CD14-positive monocyte (primary cell): ENCODE measurements at regions not wholly inside any gene's neighbourhood (a gene's known extent, or its start where the extent isn't known, plus 50 kb on each side); places are given as distances from the start of the nearest gene placed in this dataset. TPM values are rescaled to one million over a fixed set of nuclear protein-coding genes. Genes with fewer than 3 reads are reported as not detected.
"Not testable (repeated sequence)": the region's sequence is repeated elsewhere in the genome, so short reads cannot be mapped to it uniquely, and the experiment has no call there.

Source experiments
- DNase-seq, 3 donors: peaks; one replicate each; pipeline ENCODE4 v3.0.0-alpha.2; 2011 to 2022
- H2AFZ ChIP-seq: 2 replicates; pipeline ENCODE4 v1.6.0; 2012; ENCODE audit warnings: mild to moderate bottlenecking, low read depth, low read length, inconsistent platforms; ENCODE audit not compliant: insufficient read depth, poor library complexity, severe bottlenecking
- H3K27ac ChIP-seq, 2 donors: 1 replicate in 1 of 2; 2 replicates in 1 of 2; pipeline ENCODE4 v1.5.1; 2012 to 2013; ENCODE audit warnings: low read length in 2 of 2, control low read depth in 1 of 2, inconsistent platforms in 1 of 2, low read depth in 1 of 2, mild to moderate bottlenecking in 1 of 2
- H3K27me3 ChIP-seq, 2 donors: one replicate each; pipeline versions ENCODE4 v1.6.0 to v1.6.1; 2011 to 2013; ENCODE audit warnings: low read length in 2 of 2; ENCODE audit not compliant: control insufficient read depth in 2 of 2, insufficient read depth in 2 of 2
- H3K36me3 ChIP-seq, 2 donors: replicated peaks in 1 of 2; 1 replicate in 1 of 2; 2 replicates in 1 of 2; pipeline versions ENCODE4 v1.5.1 to v1.6.1; 2012 to 2013; ENCODE audit warnings: low read length in 2 of 2, control low read depth in 1 of 2, inconsistent platforms in 1 of 2, mild to moderate bottlenecking in 1 of 2; ENCODE audit not compliant: insufficient read depth in 2 of 2, control insufficient read depth in 1 of 2
- H3K4me1 ChIP-seq, 2 donors: 1 replicate in 1 of 2; 2 replicates in 1 of 2; pipeline versions ENCODE4 v1.5.1 to v1.6.1; 2012 to 2013; ENCODE audit warnings: low read length in 2 of 2, control low read depth in 1 of 2, inconsistent platforms in 1 of 2, mild to moderate bottlenecking in 1 of 2, moderate library complexity in 1 of 2; ENCODE audit not compliant: insufficient read depth in 2 of 2, control insufficient read depth in 1 of 2
- H3K4me2 ChIP-seq: replicated peaks from 2 replicates; pipeline ENCODE3; 2012; ENCODE audit warnings: low read length, moderate library complexity, mild to moderate bottlenecking; ENCODE audit not compliant: poor library complexity, severe bottlenecking; ENCODE audit errors: extremely low read depth
- H3K4me3 ChIP-seq, 3 experiments: fragments of 200-600 bp in 1 of 3; sonication (generic) in 1 of 3; replicated peaks in 1 of 3; 1 replicate in 2 of 3; 2 replicates in 1 of 3; pipeline ENCODE4 v1.5.1; 2011 to 2013; ENCODE audit warnings: low read length in 3 of 3, mild to moderate bottlenecking in 3 of 3, control low read depth in 2 of 3, low read depth in 2 of 3, inconsistent platforms in 1 of 3, moderate library complexity in 1 of 3
- H3K79me2 ChIP-seq: 2 replicates; pipeline ENCODE4 v1.6.0; 2012; ENCODE audit warnings: mild to moderate bottlenecking, control low read depth, inconsistent platforms, low read length, moderate library complexity; ENCODE audit not compliant: insufficient read depth
- H3K9ac ChIP-seq: 2 replicates; pipeline ENCODE4 v1.6.0; 2017; ENCODE audit warnings: low read length, mild to moderate bottlenecking; ENCODE audit not compliant: insufficient read depth, poor library complexity, severe bottlenecking
- H3K9me3 ChIP-seq, 2 donors: replicated peaks in 1 of 2; 1 replicate in 1 of 2; 2 replicates in 1 of 2; pipeline versions ENCODE4 v1.5.1 to v1.6.1; 2012 to 2013; ENCODE audit warnings: low read length in 2 of 2, control low read depth in 1 of 2; ENCODE audit not compliant: control insufficient read depth in 1 of 2, insufficient read depth in 1 of 2
- H4K20me1 ChIP-seq: 2 replicates; pipeline ENCODE4 v1.6.0; 2012; ENCODE audit warnings: mild to moderate bottlenecking, low read length, control low read depth, moderate library complexity; ENCODE audit not compliant: insufficient read depth
- H3K27ac Mint-ChIP-seq, 7 donors: one replicate each; pipeline ENCODE4 v1.8.0; 2020; ENCODE audit warnings: mild to moderate bottlenecking in 7 of 7, mixed read lengths in 7 of 7, moderate library complexity in 6 of 7, inconsistent platforms in 2 of 7
- H3K27me3 Mint-ChIP-seq, 3 donors: one replicate each; pipeline ENCODE4 v1.8.0; 2021 to 2022; ENCODE audit warnings: low read depth in 3 of 3, mild to moderate bottlenecking in 3 of 3, mixed read lengths in 3 of 3, moderate library complexity in 3 of 3, inconsistent platforms in 1 of 3
- H3K36me3 Mint-ChIP-seq, 2 donors: one replicate each; pipeline ENCODE4 v1.8.0; 2020; ENCODE audit warnings: mixed read lengths in 2 of 2, inconsistent platforms in 1 of 2, mild to moderate bottlenecking in 1 of 2
- H3K4me1 Mint-ChIP-seq: one replicate; pipeline ENCODE4 v1.8.0; 2020; ENCODE audit warnings: mild to moderate bottlenecking, mixed read lengths
- H3K4me3 Mint-ChIP-seq, 2 donors: one replicate each; pipeline ENCODE4 v1.8.0; 2020; ENCODE audit warnings: mild to moderate bottlenecking in 2 of 2, mixed read lengths in 2 of 2, moderate library complexity in 1 of 2
- H3K9me3 Mint-ChIP-seq, 7 donors: one replicate each; pipeline ENCODE4 v1.8.0; 2020 to 2022; ENCODE audit warnings: mixed read lengths in 7 of 7, mild to moderate bottlenecking in 6 of 7, moderate library complexity in 6 of 7, inconsistent platforms in 2 of 7
- CTCF ChIP-seq: fragments of 200-600 bp; IDR thresholded peaks from one replicate; pipeline ENCODE4 v1.8.0; 2022; ENCODE audit warnings: antibody characterized with exemption, mild to moderate bottlenecking
- WGBS: methylation state at CpG from one replicate; pipeline ENCODE4 v1.1.5; 2013; ENCODE audit warnings: missing lambda C conversion rate; ENCODE audit not compliant: insufficient coverage; 5-methylcytosine and 5-hydroxymethylcytosine counted together
- intact Hi-C, 2 donors: fragments of 100-400 bp; cut with micrococcal nuclease; formaldehyde crosslinking; loops; one replicate each; pipeline versions ENCODE4 v1.15.0 to v1.15.1; 2023
- small RNA-seq: library from RNA; depleted of rRNA; stranded (forward); fragments of <200 nt; gene quantifications from one replicate; pipeline ENCODE3, GENCODE V24; 2012; ENCODE audit warnings: low read depth; ENCODE audit not compliant: insufficient read length

- no peak overlapping the region for H3K4me3 Mint-ChIP-seq
- H3K4me1 Mint-ChIP-seq: no peaks in the 10 kb centered on the region
- intact Hi-C loops: no loop called here
- H3K79me2 ChIP-seq: no peaks in the 10 kb centered on the region
- no peaks in the 10 kb centered on the region for H3K4me1 ChIP-seq
- no peaks in the 10 kb centered on the region for H4K20me1 ChIP-seq
- H3K27ac Mint-ChIP-seq: no peak overlapping the region
- H3K27ac ChIP-seq: no peak overlapping the region
- H3K27me3 ChIP-seq: no peaks in the 10 kb centered on the region
- no peaks in the 10 kb centered on the region for H3K36me3 Mint-ChIP-seq
- no peak overlapping the region for H2AFZ ChIP-seq
- no peaks in the 10 kb centered on the region for H3K9me3 ChIP-seq
- no peak for TF ChIP-seq CTCF
- H3K4me3 ChIP-seq: no peak overlapping the region
- no peak overlapping the region for H3K4me2 ChIP-seq
- H3K27me3 Mint-ChIP-seq: no peaks in the 10 kb centered on the region
- H3K9me3 Mint-ChIP-seq: peaks cover 0 to 10% (median 0%) of the 10 kb centered on the region in 7 donors
- H3K36me3 ChIP-seq: no peaks in the 10 kb centered on the region
- H3K9ac ChIP-seq: no peak overlapping the region
- WGBS: no CpG with 5 or more reads among the region's 2 CpGs
- DNase-seq: no peak
Measured at GRCh38 chrX:28520786-28521185, 66.5 kb upstream of the IL1RAPL1 start.

DNA sequence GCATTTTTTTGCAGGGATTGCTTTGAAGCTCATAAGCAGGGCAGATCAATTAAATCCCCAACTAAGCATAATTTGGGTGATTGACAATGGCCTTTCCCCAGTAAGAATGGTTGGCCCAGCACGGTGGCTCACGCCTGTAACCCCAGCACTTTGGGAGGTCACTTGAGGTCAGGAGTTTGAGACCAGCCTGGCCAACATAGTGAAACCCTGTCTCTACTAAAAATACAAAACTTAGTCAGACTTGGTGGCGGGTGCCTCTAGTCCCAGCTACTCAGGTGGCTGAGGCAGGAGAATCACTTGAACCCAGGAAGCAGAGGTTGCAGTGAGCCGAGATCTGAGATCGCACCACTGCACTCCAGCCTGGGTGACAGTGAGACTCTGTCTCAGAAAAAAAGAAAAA lies 58.9 kb upstream of the IL1RAPL1 start:
- not testable (repeated sequence) for DNase-seq, H3K4me1 Mint-ChIP-seq
- 100% methylated on average over 1 of the region's 5 CpGs for WGBS

More for the DNA sequence above, 58.9 kb upstream of the IL1RAPL1 start:
- H3K9me3 Mint-ChIP-seq: peaks cover 0 to 13% (median 2%) of the 10 kb centered on the region in 7 donors
- H3K79me2 ChIP-seq, H3K36me3 ChIP-seq, H3K4me1 ChIP-seq, H3K9me3 ChIP-seq, H3K27me3 ChIP-seq, H3K27me3 Mint-ChIP-seq, H3K36me3 Mint-ChIP-seq, H4K20me1 ChIP-seq, H3K27ac ChIP-seq, intact Hi-C loops, H2AFZ ChIP-seq, H3K9ac ChIP-seq, H3K27ac Mint-ChIP-seq, H3K4me3 Mint-ChIP-seq, H3K4me2 ChIP-seq, H3K4me3 ChIP-seq: not testable (repeated sequence)

Small RNA genes in the stretch of these regions (small RNA-seq; reads per million reads assigned to genes)
- gene MIR6134: not detected
